ENCODE measurements at regions not wholly inside any gene's neighbourhood (a gene's known extent, or its start where the extent isn't known, plus 50 kb on each side); places are given as distances from the start of the nearest gene placed in this dataset.

- H3K27ac ChIP-seq (ENCODE audit: low read depth in 1 of 2, low read length in 2 of 2) = no peak overlapping the region
- H3K4me1 ChIP-seq (ENCODE audit: control insufficient read depth in 4 of 4, insufficient read depth in 4 of 4, low read length in 3 of 4) = no peaks in the 10 kb centered on the region
- DNase-seq (ENCODE audit: low spot score) = no peak
- no peaks in the 10 kb centered on the region for H3K36me3 ChIP-seq (ENCODE audit: control insufficient read depth in 4 of 4, insufficient read depth in 3 of 4, low read depth in 1 of 4, low read length in 3 of 4)
- no peaks in the 10 kb centered on the region for H3K9me3 ChIP-seq (ENCODE audit: control insufficient read depth in 4 of 4, low read length in 3 of 4)
- H3K27me3 ChIP-seq (ENCODE audit: control insufficient read depth in 4 of 4, insufficient read depth in 4 of 4, low read length in 3 of 4) = no peaks in the 10 kb centered on the region
- TF ChIP-seq, protein P1, sequence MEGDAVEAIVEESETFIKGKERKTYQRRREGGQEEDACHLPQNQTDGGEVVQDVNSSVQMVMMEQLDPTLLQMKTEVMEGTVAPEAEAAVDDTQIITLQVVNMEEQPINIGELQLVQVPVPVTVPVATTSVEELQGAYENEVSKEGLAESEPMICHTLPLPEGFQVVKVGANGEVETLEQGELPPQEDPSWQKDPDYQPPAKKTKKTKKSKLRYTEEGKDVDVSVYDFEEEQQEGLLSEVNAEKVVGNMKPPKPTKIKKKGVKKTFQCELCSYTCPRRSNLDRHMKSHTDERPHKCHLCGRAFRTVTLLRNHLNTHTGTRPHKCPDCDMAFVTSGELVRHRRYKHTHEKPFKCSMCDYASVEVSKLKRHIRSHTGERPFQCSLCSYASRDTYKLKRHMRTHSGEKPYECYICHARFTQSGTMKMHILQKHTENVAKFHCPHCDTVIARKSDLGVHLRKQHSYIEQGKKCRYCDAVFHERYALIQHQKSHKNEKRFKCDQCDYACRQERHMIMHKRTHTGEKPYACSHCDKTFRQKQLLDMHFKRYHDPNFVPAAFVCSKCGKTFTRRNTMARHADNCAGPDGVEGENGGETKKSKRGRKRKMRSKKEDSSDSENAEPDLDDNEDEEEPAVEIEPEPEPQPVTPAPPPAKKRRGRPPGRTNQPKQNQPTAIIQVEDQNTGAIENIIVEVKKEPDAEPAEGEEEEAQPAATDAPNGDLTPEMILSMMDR (IDR thresholded peaks at IDR 0.05; ENCODE audit: low read depth, low read length, missing input control) = no peak
- 79% methylated on average over 4 of the region's 4 CpGs for WGBS
- no peak overlapping the region for H3K4me3 ChIP-seq (ENCODE audit: low read depth in 1 of 3, low read length in 3 of 3)
- H3K9ac ChIP-seq (ENCODE audit: low read depth in 1 of 2, low read length in 2 of 2) = no peak overlapping the region
These were observed 1161.8 kb downstream of the EFNA5 start for GRCh38 chr5:106508894-106509293.

GRCh38 chr5:106493910-106494309 lies 1176.8 kb downstream of the EFNA5 start:
- DNase-seq (ENCODE audit: low spot score) = no peak
- no peak overlapping the region for H3K9ac ChIP-seq (ENCODE audit: low read depth in 1 of 2, low read length in 2 of 2)
- no peaks in the 10 kb centered on the region for H3K9me3 ChIP-seq (ENCODE audit: control insufficient read depth in 4 of 4, low read length in 3 of 4)
- no peak overlapping the region for H3K27ac ChIP-seq (ENCODE audit: low read depth in 1 of 2, low read length in 2 of 2)
- no peaks in the 10 kb centered on the region for H3K4me1 ChIP-seq (ENCODE audit: control insufficient read depth in 4 of 4, insufficient read depth in 4 of 4, low read length in 3 of 4)
- no peaks in the 10 kb centered on the region for H3K36me3 ChIP-seq (ENCODE audit: control insufficient read depth in 4 of 4, insufficient read depth in 3 of 4, low read depth in 1 of 4, low read length in 3 of 4)
- no peak overlapping the region for H3K4me3 ChIP-seq (ENCODE audit: low read depth in 1 of 3, low read length in 3 of 3)
- TF ChIP-seq JUND (IDR thresholded peaks at IDR 0.05) (no peak), RXRA (IDR thresholded peaks at IDR 0.05) (no peak), GABPA (IDR thresholded peaks at IDR 0.05 in 1 of 2, conservative IDR thresholded peaks at IDR 0.05 in 1 of 2) (no peak), NR2F2 (IDR thresholded peaks at IDR 0.05) (no peak), HNF4G (IDR thresholded peaks at IDR 0.05) (no peak), RAD21 (IDR thresholded peaks at IDR 0.05) (no peak), YY1 (IDR thresholded peaks at IDR 0.05) (no peak), SP1 (IDR thresholded peaks at IDR 0.05) (no peak), FOXA1 (IDR thresholded peaks at IDR 0.05) (no peak), HNF4A (conservative IDR thresholded peaks at IDR 0.05) (no peak), ZBTB33 (IDR thresholded peaks at IDR 0.05) (no peak), FOXA2 (IDR thresholded peaks at IDR 0.05) (no peak), TAF1 (conservative IDR thresholded peaks at IDR 0.05) (no peak), EGR1 (IDR thresholded peaks at IDR 0.05; ENCODE audit: low read depth in 2 of 2) (no peak)
- TF ChIP-seq, protein P2, sequence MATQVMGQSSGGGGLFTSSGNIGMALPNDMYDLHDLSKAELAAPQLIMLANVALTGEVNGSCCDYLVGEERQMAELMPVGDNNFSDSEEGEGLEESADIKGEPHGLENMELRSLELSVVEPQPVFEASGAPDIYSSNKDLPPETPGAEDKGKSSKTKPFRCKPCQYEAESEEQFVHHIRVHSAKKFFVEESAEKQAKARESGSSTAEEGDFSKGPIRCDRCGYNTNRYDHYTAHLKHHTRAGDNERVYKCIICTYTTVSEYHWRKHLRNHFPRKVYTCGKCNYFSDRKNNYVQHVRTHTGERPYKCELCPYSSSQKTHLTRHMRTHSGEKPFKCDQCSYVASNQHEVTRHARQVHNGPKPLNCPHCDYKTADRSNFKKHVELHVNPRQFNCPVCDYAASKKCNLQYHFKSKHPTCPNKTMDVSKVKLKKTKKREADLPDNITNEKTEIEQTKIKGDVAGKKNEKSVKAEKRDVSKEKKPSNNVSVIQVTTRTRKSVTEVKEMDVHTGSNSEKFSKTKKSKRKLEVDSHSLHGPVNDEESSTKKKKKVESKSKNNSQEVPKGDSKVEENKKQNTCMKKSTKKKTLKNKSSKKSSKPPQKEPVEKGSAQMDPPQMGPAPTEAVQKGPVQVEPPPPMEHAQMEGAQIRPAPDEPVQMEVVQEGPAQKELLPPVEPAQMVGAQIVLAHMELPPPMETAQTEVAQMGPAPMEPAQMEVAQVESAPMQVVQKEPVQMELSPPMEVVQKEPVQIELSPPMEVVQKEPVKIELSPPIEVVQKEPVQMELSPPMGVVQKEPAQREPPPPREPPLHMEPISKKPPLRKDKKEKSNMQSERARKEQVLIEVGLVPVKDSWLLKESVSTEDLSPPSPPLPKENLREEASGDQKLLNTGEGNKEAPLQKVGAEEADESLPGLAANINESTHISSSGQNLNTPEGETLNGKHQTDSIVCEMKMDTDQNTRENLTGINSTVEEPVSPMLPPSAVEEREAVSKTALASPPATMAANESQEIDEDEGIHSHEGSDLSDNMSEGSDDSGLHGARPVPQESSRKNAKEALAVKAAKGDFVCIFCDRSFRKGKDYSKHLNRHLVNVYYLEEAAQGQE (IDR thresholded peaks at IDR 0.05) = no peak
- TF ChIP-seq, protein P3, sequence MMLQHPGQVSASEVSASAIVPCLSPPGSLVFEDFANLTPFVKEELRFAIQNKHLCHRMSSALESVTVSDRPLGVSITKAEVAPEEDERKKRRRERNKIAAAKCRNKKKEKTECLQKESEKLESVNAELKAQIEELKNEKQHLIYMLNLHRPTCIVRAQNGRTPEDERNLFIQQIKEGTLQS (IDR thresholded peaks at IDR 0.05) = no peak
- TF ChIP-seq, protein P1 (IDR thresholded peaks at IDR 0.05; ENCODE audit: low read depth, low read length, missing input control) = no peak
- TF ChIP-seq, protein P4, sequence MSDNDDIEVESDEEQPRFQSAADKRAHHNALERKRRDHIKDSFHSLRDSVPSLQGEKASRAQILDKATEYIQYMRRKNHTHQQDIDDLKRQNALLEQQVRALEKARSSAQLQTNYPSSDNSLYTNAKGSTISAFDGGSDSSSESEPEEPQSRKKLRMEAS (IDR thresholded peaks at IDR 0.05) = no peak
- WGBS = 92% methylated on average over 2 of the region's 2 CpGs
- H3K27me3 ChIP-seq (ENCODE audit: control insufficient read depth in 4 of 4, insufficient read depth in 4 of 4, low read length in 3 of 4) = no peaks in the 10 kb centered on the region

Measured in liver (tissue), 8 donors.